H9 (cell line): ENCODE measurements at regions not wholly inside any gene's neighbourhood (a gene's known extent, or its start where the extent isn't known, plus 50 kb on each side); places are given as distances from the start of the nearest gene placed in this dataset.

ENCODE experiments used
- DNase-seq: peaks from one replicate; pipeline ENCODE4 v3.0.0-alpha.2; 2017
- H2AFZ ChIP-seq: one replicate; pipeline ENCODE4 v1.6.1; 2013; ENCODE audit warnings: mild to moderate bottlenecking, low read length, control low read depth, moderate library complexity
- H2AK5ac ChIP-seq: 2 replicates; pipeline ENCODE4 v1.6.1; 2013; ENCODE audit warnings: low read length, control low read depth, mixed read lengths; ENCODE audit not compliant: insufficient read length
- H2BK120ac ChIP-seq: one replicate; pipeline ENCODE4 v1.6.1; 2013; ENCODE audit warnings: low read depth, mild to moderate bottlenecking, low read length, control low read depth, inconsistent platforms; ENCODE audit not compliant: poor library complexity, severe bottlenecking
- H2BK12ac ChIP-seq: 2 replicates; pipeline ENCODE4 v1.6.1; 2013; ENCODE audit warnings: low read length, control low read depth, mixed read lengths, low read depth; ENCODE audit not compliant: insufficient read length
- H2BK15ac ChIP-seq: 2 replicates; pipeline ENCODE4 v1.6.1; 2013; ENCODE audit warnings: low read depth, low read length, control low read depth
- H2BK20ac ChIP-seq: one replicate; pipeline ENCODE4 v1.6.1; 2013; ENCODE audit warnings: low read depth, mild to moderate bottlenecking, low read length, control low read depth, inconsistent platforms; ENCODE audit not compliant: poor library complexity, severe bottlenecking
- H2BK5ac ChIP-seq: 2 replicates; pipeline ENCODE4 v1.6.1; 2013; ENCODE audit warnings: low read length, control low read depth, mixed read lengths; ENCODE audit not compliant: insufficient read length
- H3K14ac ChIP-seq: 2 replicates; pipeline ENCODE4 v1.6.1; 2013; ENCODE audit warnings: low read length, control low read depth; ENCODE audit not compliant: insufficient read depth
- H3K18ac ChIP-seq: 2 replicates; pipeline ENCODE4 v1.6.1; 2013; ENCODE audit warnings: low read depth, mild to moderate bottlenecking, mixed read lengths, low read length, control low read depth; ENCODE audit not compliant: insufficient read length
- H3K23ac ChIP-seq: 2 replicates; pipeline ENCODE4 v1.6.1; 2013; ENCODE audit warnings: low read length, control low read depth, mixed read lengths, low read depth; ENCODE audit not compliant: insufficient read length
- H3K23me2 ChIP-seq: 2 replicates; pipeline ENCODE4 v1.6.1; 2013; ENCODE audit warnings: low read depth, mild to moderate bottlenecking, mixed read lengths, low read length, control low read depth; ENCODE audit not compliant: insufficient read length, poor library complexity, severe bottlenecking
- H3K27ac ChIP-seq: 2 replicates; pipeline ENCODE4 v1.5.1; 2013; ENCODE audit warnings: low read length, control low read depth, mixed read lengths, low read depth; ENCODE audit not compliant: insufficient read length
- H3K27me3 ChIP-seq: 2 replicates; pipeline ENCODE4 v1.6.1; 2013; ENCODE audit warnings: low read length, control low read depth, inconsistent platforms; ENCODE audit not compliant: insufficient read depth
- H3K4ac ChIP-seq: 2 replicates; pipeline ENCODE4 v1.6.1; 2013; ENCODE audit warnings: low read depth, mild to moderate bottlenecking, control low read depth, inconsistent platforms, low read length, moderate library complexity
- H3K4me1 ChIP-seq: 2 replicates; pipeline ENCODE4 v1.6.1; 2013; ENCODE audit warnings: low read length, control low read depth, inconsistent platforms; ENCODE audit not compliant: insufficient read depth
- H3K4me2 ChIP-seq: 2 replicates; pipeline ENCODE4 v1.6.1; 2013; ENCODE audit warnings: low read length, control low read depth, mixed read lengths; ENCODE audit not compliant: insufficient read length, insufficient read depth
- H3K56ac ChIP-seq: 2 replicates; pipeline ENCODE4 v1.6.1; 2013; ENCODE audit warnings: low read depth, mild to moderate bottlenecking, mixed read lengths, low read length, control low read depth; ENCODE audit not compliant: insufficient read length
- H3K79me1 ChIP-seq: 2 replicates; pipeline ENCODE4 v1.6.1; 2013; ENCODE audit warnings: low read depth, mild to moderate bottlenecking, moderate library complexity, low read length, control low read depth, inconsistent platforms; ENCODE audit not compliant: insufficient read depth, poor library complexity, severe bottlenecking
- H3K79me2 ChIP-seq: 2 replicates; pipeline ENCODE4 v1.6.1; 2013; ENCODE audit warnings: low read length, control low read depth, inconsistent platforms; ENCODE audit not compliant: insufficient read depth
- H3K9ac ChIP-seq: 2 replicates; pipeline ENCODE4 v1.6.1; 2013; ENCODE audit warnings: low read length, control low read depth, mixed read lengths; ENCODE audit not compliant: insufficient read length; ENCODE audit errors: extremely low read depth
- H3K9me3 ChIP-seq: one replicate; pipeline ENCODE4 v1.6.1; 2013; ENCODE audit warnings: low read depth, low read length, inconsistent platforms; ENCODE audit not compliant: control insufficient read depth
- H3T11ph ChIP-seq: one replicate; pipeline ENCODE4 v1.6.1; 2013; ENCODE audit warnings: mild to moderate bottlenecking, low read length, control low read depth, inconsistent platforms
- H4K20me1 ChIP-seq: one replicate; pipeline ENCODE4 v1.6.1; 2013; ENCODE audit not compliant: control insufficient read depth, insufficient read length, insufficient read depth
- H4K5ac ChIP-seq: 2 replicates; pipeline ENCODE4 v1.6.1; 2013; ENCODE audit warnings: low read depth, mild to moderate bottlenecking, mixed read lengths, low read length, control low read depth; ENCODE audit not compliant: insufficient read length
- H4K8ac ChIP-seq: replicated peaks from 2 replicates; pipeline ENCODE4 v1.6.1; 2013; ENCODE audit warnings: low read length, control low read depth, mixed read lengths, low read depth; ENCODE audit not compliant: insufficient read length
- H4K91ac ChIP-seq: 2 replicates; pipeline ENCODE4 v1.6.1; 2013; ENCODE audit warnings: low read depth, mild to moderate bottlenecking, moderate library complexity, mixed read lengths, low read length, control low read depth; ENCODE audit not compliant: insufficient read length
- H3K27ac Mint-ChIP-seq, 3 experiments: 2 replicates in 2 of 3; 3 replicates in 1 of 3; pipeline ENCODE4 v1.8.0; 2020 to 2021; ENCODE audit warnings: mixed read lengths in 3 of 3, mild to moderate bottlenecking in 1 of 3, moderate library complexity in 1 of 3
- H3K27me3 Mint-ChIP-seq: 2 replicates; pipeline ENCODE4 v1.8.0; 2021; ENCODE audit warnings: low read depth, mild to moderate bottlenecking, moderate library complexity, mixed read lengths
- H3K36me3 Mint-ChIP-seq, 3 experiments: 2 replicates in 2 of 3; 3 replicates in 1 of 3; pipeline ENCODE4 v1.8.0; 2020 to 2021; ENCODE audit warnings: low read depth in 3 of 3, mixed read lengths in 3 of 3; ENCODE audit not compliant: insufficient read depth in 1 of 3
- H3K4me1 Mint-ChIP-seq, 2 experiments: 2 replicates each; pipeline ENCODE4 v1.8.0; 2020; ENCODE audit warnings: mixed read lengths in 2 of 2
- H3K4me3 Mint-ChIP-seq, 2 experiments: 2 replicates in 1 of 2; 3 replicates in 1 of 2; pipeline ENCODE4 v1.8.0; 2020 to 2021; ENCODE audit warnings: mild to moderate bottlenecking in 2 of 2, mixed read lengths in 2 of 2, moderate library complexity in 1 of 2
- H3K9me3 Mint-ChIP-seq, 2 experiments: 2 replicates in 1 of 2; 3 replicates in 1 of 2; pipeline ENCODE4 v1.8.0; 2020; ENCODE audit warnings: mild to moderate bottlenecking in 2 of 2, mixed read lengths in 2 of 2, moderate library complexity in 1 of 2
- CTCF ChIP-seq: fragments of 200-600 bp; sonication (generic); conservative IDR thresholded peaks from 3 replicates; pipeline ENCODE4 v1.8.0; 2021; ENCODE audit warnings: antibody characterized with exemption, mild to moderate bottlenecking
- WGBS: extraction: QIAGEN DNeasy Blood & Tissue Kit; methylation state at CpG from one replicate; pipeline ENCODE4 v1.1.7; 2013; ENCODE audit warnings: missing lambda C conversion rate, low lambda C conversion rate, mixed read lengths; ENCODE audit not compliant: insufficient read length; ENCODE audit errors: extremely low coverage; 5-methylcytosine and 5-hydroxymethylcytosine counted together

- peaks cover 0 to 11% of the 10 kb centered on the region in 2 experiments; a peak in 4 of 5 replicates for H3K9me3 Mint-ChIP-seq
- Histone ChIP-seq H3K18ac (no peak overlapping the region), H3K79me2 (no peaks in the 10 kb centered on the region), H3T11ph (no peak overlapping the region), H2BK20ac (no peak overlapping the region), H3K4me2 (no peak overlapping the region), H4K8ac (no peak overlapping the region), H3K4ac (no peak overlapping the region), H2BK120ac (no peak overlapping the region), H3K23me2 (no peaks in the 10 kb centered on the region), H2BK12ac (no peak overlapping the region), H3K9me3 (peaks cover 6% of the 10 kb centered on the region), H3K79me1 (no peaks in the 10 kb centered on the region), H3K14ac (no peak overlapping the region), H2AFZ (no peak overlapping the region), H3K23ac (no peak overlapping the region), H4K5ac (no peak overlapping the region), H3K4me1 (no peaks in the 10 kb centered on the region), H2BK5ac (no peak overlapping the region), H2BK15ac (no peak overlapping the region), H4K20me1 (no peaks in the 10 kb centered on the region), H3K27ac (no peak overlapping the region), H3K27me3 (no peaks in the 10 kb centered on the region), H2AK5ac (no peak overlapping the region), H3K9ac (no peak overlapping the region), H4K91ac (no peak overlapping the region), H3K56ac (no peak overlapping the region)
- no peak for TF ChIP-seq CTCF
- no peak overlapping the region for H3K4me3 Mint-ChIP-seq
- no CpG with 5 or more reads among the region's 4 CpGs for WGBS
- no peaks in the 10 kb centered on the region for H3K27me3 Mint-ChIP-seq
- H3K27ac Mint-ChIP-seq = peak overlapping the region in 1 of 3 experiments; percentile 16; a peak in 1 of 7 replicates
- peaks cover 10 to 13% of the 10 kb centered on the region in 2 experiments; a peak in 2 of 4 replicates for H3K4me1 Mint-ChIP-seq
- H3K36me3 Mint-ChIP-seq = peaks cover 0 to 8% (median 3%) of the 10 kb centered on the region in 3 experiments; a peak in 2 of 7 replicates
- no peak for DNase-seq
Measured at GRCh38 chr2:76512201-76512820, 801.6 kb upstream of the GCFC2 start.
